Dermis microvascular lymphatic vessel endothelial cell (primary cell): ENCODE measurements at regions not wholly inside any gene's neighbourhood (a gene's known extent, or its start where the extent isn't known, plus 50 kb on each side); places are given as distances from the start of the nearest gene placed in this dataset.

Source experiments
- DNase-seq, 2 donors: peaks; one replicate each; pipeline versions ENCODE4 v3.0.0 to v3.0.0-alpha.2; 2010; ENCODE audit warnings: low read depth in 2 of 2

DNA sequence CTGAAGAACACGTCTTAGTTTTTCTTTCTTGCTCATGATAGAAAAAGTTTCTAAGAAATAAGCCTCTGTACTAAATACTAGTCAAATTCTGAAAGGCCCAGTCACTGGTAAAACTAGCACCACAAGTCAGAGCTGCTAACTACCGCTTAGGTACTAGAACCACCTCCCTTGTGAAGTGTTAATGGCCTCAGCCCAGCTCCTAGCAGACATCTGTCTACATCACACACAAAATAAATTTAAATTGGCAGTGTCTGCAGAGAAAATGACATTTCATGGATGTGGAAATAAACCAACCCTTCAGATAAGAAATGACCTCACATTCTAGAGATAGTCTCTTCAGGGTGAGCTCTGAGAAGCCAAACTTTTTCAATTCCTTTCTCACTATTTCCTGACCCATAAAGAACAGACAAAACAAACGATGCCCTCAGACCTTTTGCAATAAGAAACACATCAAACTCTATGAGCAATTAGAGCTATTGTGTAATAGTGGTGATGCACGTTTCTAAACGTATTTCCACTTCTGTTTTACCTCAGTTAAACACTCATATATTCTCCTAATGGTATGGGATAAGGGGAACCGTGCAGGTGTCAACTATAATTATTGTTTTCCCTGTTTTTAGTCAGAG, 70.3 kb upstream of the DSG1 start:
- no peak for DNase-seq

DNA sequence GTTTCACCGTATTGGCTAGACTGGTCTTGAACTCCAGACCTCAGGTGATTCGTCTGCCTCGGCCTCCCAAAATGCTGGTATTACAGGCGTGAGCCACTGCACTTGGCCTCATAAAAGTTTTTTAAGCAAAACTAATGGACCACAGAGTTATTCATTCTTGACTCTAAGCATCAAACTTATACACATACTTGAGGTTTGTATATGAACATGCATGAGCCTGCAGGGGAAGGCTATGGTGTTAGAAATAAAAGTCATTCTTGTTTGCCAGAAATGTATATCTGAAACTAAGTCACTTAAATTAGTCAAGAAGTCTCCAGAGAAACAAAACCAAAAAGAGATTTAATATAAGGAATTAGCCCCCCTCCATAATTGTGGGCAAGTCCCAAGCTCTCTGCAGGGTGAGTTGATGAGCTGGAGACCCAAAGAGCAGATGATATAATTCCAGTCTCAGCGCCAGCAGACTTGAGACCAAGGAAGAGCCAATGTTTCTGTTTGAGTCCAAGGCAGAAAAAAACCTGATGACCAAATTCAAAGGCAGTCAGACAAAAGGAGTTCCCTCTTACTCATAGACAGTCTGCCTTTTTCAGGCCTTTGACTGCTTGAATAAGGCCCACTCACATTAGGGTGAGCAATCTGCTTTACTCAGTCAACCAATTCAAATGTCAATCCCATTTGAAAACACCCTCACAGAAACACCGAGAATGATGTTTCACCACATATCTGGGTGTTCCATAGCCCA, 69.0 kb upstream of the DSG1 start:
- no peak for DNase-seq

DNA sequence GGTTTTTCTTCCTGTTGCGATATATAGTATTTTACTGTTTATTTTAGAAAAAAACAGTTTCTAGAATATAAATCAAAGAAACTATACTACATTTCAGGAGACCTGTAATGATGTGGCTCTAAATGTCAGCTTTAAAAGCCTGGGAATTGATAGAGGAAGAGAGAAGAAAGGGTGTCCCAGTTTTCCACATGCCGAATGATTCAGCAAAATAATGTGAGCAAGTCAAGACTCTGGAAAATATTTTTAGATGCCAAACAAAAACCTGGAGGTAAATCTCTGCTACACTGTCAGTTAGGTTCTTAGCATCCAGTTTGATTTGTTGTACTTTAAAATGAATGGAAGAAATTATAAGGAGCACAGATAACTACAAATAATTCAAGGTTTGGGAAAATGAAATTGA, 67.1 kb upstream of the DSG1 start:
- no peak for DNase-seq

DNA sequence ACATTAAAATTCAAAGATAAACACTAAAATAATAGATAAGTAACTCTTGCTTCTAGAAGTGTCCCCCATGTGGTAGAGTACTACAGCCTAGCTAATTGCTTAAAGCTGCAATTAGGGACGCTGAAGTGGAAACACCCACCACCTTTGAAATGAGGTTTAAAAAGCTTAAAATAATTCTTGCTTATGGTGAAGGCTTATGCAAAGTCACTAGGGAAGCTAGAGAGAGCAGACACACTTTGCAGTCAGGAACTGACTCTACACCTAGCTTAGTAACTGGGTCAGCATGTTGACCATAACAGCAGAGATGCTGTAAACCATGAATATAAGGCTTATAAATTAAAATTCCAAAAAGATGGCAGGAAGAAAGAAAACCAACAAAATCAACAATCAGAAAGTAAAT, 65.4 kb upstream of the DSG1 start:
- DNase-seq: no peak

DNA sequence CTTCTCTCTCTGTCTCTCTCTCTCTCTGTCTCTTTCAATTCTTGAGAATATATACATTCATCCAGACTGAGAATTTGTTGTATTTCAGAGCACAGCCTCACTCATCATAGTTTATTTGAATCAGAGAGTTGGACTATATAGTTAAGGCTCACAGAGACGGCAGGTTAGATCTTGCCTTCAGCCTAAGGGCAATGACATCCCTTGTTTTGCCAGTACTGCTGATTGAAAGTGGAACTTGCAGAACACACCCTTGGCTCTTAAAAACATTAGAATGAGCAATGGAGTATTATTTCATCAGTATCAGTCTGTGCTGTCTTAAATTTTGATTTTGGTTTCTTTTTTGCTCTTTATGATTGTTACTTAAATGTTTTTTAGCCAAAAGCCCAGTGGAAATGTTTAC, 62.0 kb upstream of the DSG1 start:
- DNase-seq: no peak

DNA sequence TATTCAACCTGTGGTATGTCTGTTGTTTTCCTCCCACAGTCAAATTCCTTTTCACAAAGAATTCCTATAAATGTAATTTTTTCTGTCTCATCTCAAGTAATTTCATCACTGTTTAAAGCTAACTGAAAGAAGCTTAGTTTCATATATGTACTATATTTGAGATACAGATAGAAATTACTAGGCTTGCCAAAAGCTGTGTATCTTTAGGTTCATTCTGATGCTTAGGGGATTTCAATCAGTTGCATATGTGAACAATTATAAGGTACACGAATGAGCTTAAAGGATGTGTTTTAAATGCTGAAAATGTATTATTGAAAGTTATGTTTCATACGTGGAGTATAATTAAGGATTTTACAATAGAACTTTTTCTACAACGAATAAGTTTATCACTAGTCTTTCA, 59.2 kb upstream of the DSG1 start:
- DNase-seq: no peak

DNA sequence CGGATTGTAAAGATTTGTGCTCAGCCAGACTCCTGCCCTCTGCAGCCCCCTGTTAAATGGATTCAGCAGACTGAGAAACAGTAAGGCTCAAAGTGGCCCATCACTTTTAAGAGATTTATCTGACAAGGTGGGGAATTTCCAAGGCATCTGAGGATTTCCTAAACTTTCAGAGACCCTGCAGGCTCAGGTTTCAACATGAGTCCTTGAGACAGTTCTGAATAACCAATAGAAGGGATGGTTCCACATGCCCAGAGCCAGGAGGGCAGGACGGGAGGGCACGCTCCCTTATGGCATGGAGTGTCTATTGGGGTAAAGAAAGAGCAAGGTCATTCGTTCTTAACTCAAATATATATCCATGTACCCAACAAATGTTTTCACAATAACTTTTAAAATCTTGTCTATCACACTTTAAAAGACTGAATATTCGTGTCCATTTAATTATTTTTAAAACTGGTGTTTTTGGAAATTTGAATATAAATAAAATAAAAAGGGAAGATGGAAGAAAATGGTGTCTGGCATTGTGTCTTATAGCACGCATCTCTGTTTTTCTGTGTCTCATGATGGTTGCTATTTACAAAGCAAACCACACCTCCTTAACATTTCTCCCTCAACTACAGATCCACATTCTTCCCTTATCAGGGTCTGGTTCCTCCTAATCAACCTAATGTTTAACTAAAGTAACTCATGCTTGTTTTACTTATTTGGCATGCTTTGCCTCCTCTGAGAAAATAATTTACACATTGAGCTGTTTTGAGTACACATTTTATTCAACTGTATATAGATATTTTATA, 56.0 kb upstream of the DSG1 start:
- no peak for DNase-seq

DNA sequence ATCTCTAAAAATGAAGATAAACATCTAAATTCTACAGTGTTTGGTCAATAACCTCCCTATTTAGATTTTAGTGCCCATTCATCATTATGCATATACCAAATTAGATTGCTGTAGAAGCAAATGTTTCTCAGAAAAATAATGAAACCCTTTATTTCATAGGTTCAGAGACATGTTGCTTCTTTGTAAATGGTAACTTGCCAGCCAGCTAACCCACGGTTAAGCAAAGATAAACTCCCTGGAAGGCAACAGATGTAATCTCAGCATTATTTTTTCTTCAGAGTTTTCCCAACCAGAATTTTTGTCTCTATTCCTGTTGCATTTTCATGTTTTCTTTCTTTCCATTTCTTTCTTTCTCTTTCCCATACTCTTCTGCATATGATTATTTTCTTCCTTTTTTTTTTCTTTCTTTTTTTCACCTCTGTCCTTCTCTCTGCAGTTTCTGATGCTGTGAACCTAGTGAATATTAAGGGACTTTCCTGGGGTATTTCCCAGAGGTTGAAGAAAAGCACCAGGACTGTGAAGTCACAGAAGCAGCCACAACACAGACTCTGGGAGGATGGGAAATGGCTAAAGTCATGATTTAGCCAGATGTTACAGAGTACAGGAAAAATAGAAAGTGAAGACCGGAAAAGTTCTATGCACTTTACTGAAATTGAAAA, 50.0 kb upstream of the DSG1 start:
- DNase-seq: peak in 1 of 2 donors; percentile 56
